PC-3 (cell line): ENCODE measurements at regions not wholly inside any gene's neighbourhood (a gene's known extent, or its start where the extent isn't known, plus 50 kb on each side); places are given as distances from the start of the nearest gene placed in this dataset.

Experiments used
- ATAC-seq: fragments of 200-7000 bp; cut with Tn5 transposase; 2 replicates; pipeline ENCODE4 v1.9.1; 2020; ENCODE audit warnings: mild to moderate bottlenecking, moderate library complexity
- BruUV-seq: library from RNA; stranded (reverse); fragments of 400-500 nt; replicated peaks from 2 replicates; lab custom pipeline; 2021; lab: Mats Ljungman, UMichigan
- CTCF ChIA-PET: fragments of 300-600 bp; sonication (Branson Sonifier 250); formaldehyde crosslinking; loops from one replicate; lab custom pipeline; 2022; ENCODE audit warnings: antibody characterized with exemption; lab: Charles Lee
- POLR2A ChIA-PET: fragments of 300-600 bp; sonication (Branson Sonifier 250); formaldehyde crosslinking; loops from one replicate; lab custom pipeline; 2022; ENCODE audit warnings: antibody characterized with exemption; ENCODE audit not compliant: unreplicated experiment; lab: Charles Lee
- DNase-seq: peaks from one replicate; pipeline ENCODE4 v3.0.0-alpha.2; 2015
- H2AFZ ChIP-seq: fragments of 300-600 bp; sonication (generic); 2 replicates; pipeline ENCODE4 v1.6.0; 2016; ENCODE audit warnings: antibody characterized with exemption, low read length
- H3F3A ChIP-seq: fragments of 300-600 bp; sonication (generic); one replicate; pipeline ENCODE4 v1.6.0; 2017; ENCODE audit warnings: antibody characterized with exemption, low read length, control low read depth, mild to moderate bottlenecking; ENCODE audit not compliant: unreplicated experiment
- H3K27ac ChIP-seq: fragments of 300-600 bp; sonication (generic); 2 replicates; pipeline ENCODE4 v1.5.1; 2016; ENCODE audit warnings: mild to moderate bottlenecking, low read length
- H3K27me3 ChIP-seq: fragments of 300-600 bp; sonication (generic); 2 replicates; pipeline ENCODE4 v1.6.1; 2016; ENCODE audit warnings: low read length, mixed read lengths
- H3K36me3 ChIP-seq: fragments of 300-600 bp; sonication (generic); 2 replicates; pipeline ENCODE4 v1.6.1; 2016; ENCODE audit warnings: low read depth, mixed run types, low read length, mixed read lengths
- H3K4me1 ChIP-seq: fragments of 300-600 bp; sonication (generic); 2 replicates; pipeline ENCODE4 v1.5.1; 2016; ENCODE audit warnings: low read length; ENCODE audit not compliant: insufficient read depth
- H3K4me2 ChIP-seq: fragments of 300-600 bp; sonication (generic); 2 replicates; pipeline ENCODE4 v1.6.0; 2016; ENCODE audit warnings: low read length
- H3K4me3 ChIP-seq: fragments of 300-600 bp; sonication (generic); 2 replicates; pipeline ENCODE4 v1.5.1; 2016; ENCODE audit warnings: mild to moderate bottlenecking, low read length, mixed read lengths
- H3K79me2 ChIP-seq: fragments of 300-600 bp; sonication (generic); 2 replicates; pipeline ENCODE4 v1.6.1; 2017; ENCODE audit warnings: low read length, mixed read lengths
- H3K9ac ChIP-seq: fragments of 300-600 bp; sonication (generic); 2 replicates; pipeline ENCODE4 v1.6.0; 2016; ENCODE audit warnings: mild to moderate bottlenecking, low read length
- H3K9me2 ChIP-seq: fragments of 300-600 bp; sonication (generic); replicated peaks from 2 replicates; pipeline ENCODE4 v1.6.1; 2016; ENCODE audit warnings: mixed run types, low read length, mixed read lengths
- H3K9me3 ChIP-seq: fragments of 300-600 bp; sonication (generic); 2 replicates; pipeline ENCODE4 v1.6.1; 2016; ENCODE audit warnings: low read length, mixed read lengths
- H4K20me1 ChIP-seq: fragments of 300-600 bp; sonication (generic); 2 replicates; pipeline ENCODE4 v1.6.1; 2016; ENCODE audit warnings: low read length, mixed read lengths
- CTCF ChIP-seq: fragments of 300-600 bp; sonication (generic); conservative IDR thresholded peaks from 2 replicates; pipeline ENCODE4 v1.5.1; 2017; ENCODE audit warnings: antibody characterized with exemption, low read depth, mild to moderate bottlenecking, low read length
- EZH2 ChIP-seq: fragments of 300-600 bp; sonication (generic); IDR thresholded peaks from one replicate; pipeline ENCODE4 v1.6.1; 2017; ENCODE audit warnings: antibody characterized with exemption, mild to moderate bottlenecking, low read length; ENCODE audit not compliant: unreplicated experiment
- EZH2phosphoT487 ChIP-seq: fragments of 300-600 bp; sonication (generic); IDR thresholded peaks from 2 replicates; pipeline ENCODE4 v1.6.1; 2018; ENCODE audit warnings: mild to moderate bottlenecking, antibody characterized with exemption, low read length, borderline replicate concordance
- intact Hi-C: fragments of 100-400 bp; cut with micrococcal nuclease; formaldehyde crosslinking; loops from 2 replicates; pipeline ENCODE4 v1.9.0; 2023

GRCh38 chr4:95959182-95959581, 119.3 kb downstream of the PDHA2 start:
- no peaks in the 10 kb centered on the region for H3K9me3 ChIP-seq
- DNase-seq: no peak
- H4K20me1 ChIP-seq: no peaks in the 10 kb centered on the region
- no peaks in the 10 kb centered on the region for H3K4me1 ChIP-seq
- BruUV-seq: no TSS peak
- ChIA-PET POLR2A (no interaction called here), CTCF (no interaction called here)
- no peak overlapping the region for H3K27ac ChIP-seq
- no peak for ATAC-seq
- intact Hi-C loops: no loop called here
- no peaks in the 10 kb centered on the region for H3F3A ChIP-seq
- no peaks in the 10 kb centered on the region for H3K79me2 ChIP-seq
- H3K27me3 ChIP-seq: no peaks in the 10 kb centered on the region
- H3K36me3 ChIP-seq: no peaks in the 10 kb centered on the region
- H2AFZ ChIP-seq: no peak overlapping the region
- H3K9me2 ChIP-seq: no peaks in the 10 kb centered on the region
- H3K9ac ChIP-seq: no peak overlapping the region
- no peak overlapping the region for H3K4me2 ChIP-seq
- H3K4me3 ChIP-seq: no peak overlapping the region
- TF ChIP-seq EZH2 (no peak), EZH2phosphoT487 (no peak), CTCF (no peak)

GRCh38 chr4:95959633-95960032, 119.7 kb downstream of the PDHA2 start:
- no peak for DNase-seq
- H3K9me2 ChIP-seq: no peaks in the 10 kb centered on the region
- CTCF ChIA-PET: no interaction called here
- no peaks in the 10 kb centered on the region for H3K4me1 ChIP-seq
- H3K4me2 ChIP-seq: no peak overlapping the region
- no peak for ATAC-seq
- POLR2A ChIA-PET: no interaction called here
- BruUV-seq: no TSS peak
- H3K9me3 ChIP-seq: no peaks in the 10 kb centered on the region
- intact Hi-C loops: no loop called here
- H4K20me1 ChIP-seq: no peaks in the 10 kb centered on the region
- H3K4me3 ChIP-seq: no peak overlapping the region
- no peaks in the 10 kb centered on the region for H3F3A ChIP-seq
- no peaks in the 10 kb centered on the region for H3K27me3 ChIP-seq
- TF ChIP-seq CTCF: no peak
- TF ChIP-seq EZH2: no peak
- no peak for TF ChIP-seq EZH2phosphoT487
- H2AFZ ChIP-seq: no peak overlapping the region
- no peaks in the 10 kb centered on the region for H3K36me3 ChIP-seq
- H3K9ac ChIP-seq: no peak overlapping the region
- no peaks in the 10 kb centered on the region for H3K79me2 ChIP-seq
- no peak overlapping the region for H3K27ac ChIP-seq

GRCh38 chr4:95963456-95963855, 123.6 kb downstream of the PDHA2 start:
- H3K9me2 ChIP-seq: no peaks in the 10 kb centered on the region
- peak; percentile 11 for DNase-seq
- H4K20me1 ChIP-seq: no peaks in the 10 kb centered on the region
- H3K4me2 ChIP-seq: no peak overlapping the region
- no peak for ATAC-seq
- intact Hi-C loops: no loop called here
- H3K27me3 ChIP-seq: no peaks in the 10 kb centered on the region
- H3K9me3 ChIP-seq: no peaks in the 10 kb centered on the region
- no peaks in the 10 kb centered on the region for H3K79me2 ChIP-seq
- TF ChIP-seq EZH2 (no peak), EZH2phosphoT487 (no peak), CTCF (no peak)
- no peak overlapping the region for H3K4me3 ChIP-seq
- H3K4me1 ChIP-seq: no peaks in the 10 kb centered on the region
- CTCF ChIA-PET: no interaction called here
- H3K36me3 ChIP-seq: no peaks in the 10 kb centered on the region
- POLR2A ChIA-PET: no interaction called here
- no peaks in the 10 kb centered on the region for H3F3A ChIP-seq
- BruUV-seq: no TSS peak
- H3K27ac ChIP-seq: no peak overlapping the region
- no peak overlapping the region for H3K9ac ChIP-seq
- H2AFZ ChIP-seq: no peak overlapping the region
